ACC112 (cell line): ENCODE measurements at regions not wholly inside any gene's neighbourhood (a gene's known extent, or its start where the extent isn't known, plus 50 kb on each side); places are given as distances from the start of the nearest gene placed in this dataset.

Experiments
- H2AFZ ChIP-seq: fragments of 200-600 bp; sonication (generic); one replicate; pipeline ENCODE4 v1.6.0; 2017; ENCODE audit warnings: antibody characterized with exemption, low read length; ENCODE audit not compliant: unreplicated experiment
- H3K27ac ChIP-seq: fragments of 200-600 bp; sonication (generic); 2 replicates; pipeline ENCODE4 v1.5.1; 2014; ENCODE audit warnings: low read depth, mild to moderate bottlenecking, antibody characterized with exemption, low read length, moderate library complexity
- H3K27me3 ChIP-seq: fragments of 200-600 bp; sonication (generic); 2 replicates; pipeline ENCODE4 v1.6.1; 2014; ENCODE audit warnings: mild to moderate bottlenecking, antibody characterized with exemption, low read length, moderate library complexity, mixed read lengths; ENCODE audit not compliant: insufficient read depth
- H3K36me3 ChIP-seq: fragments of 200-600 bp; sonication (generic); 2 replicates; pipeline ENCODE4 v1.6.1; 2016; ENCODE audit warnings: mild to moderate bottlenecking, antibody characterized with exemption, low read length, moderate library complexity, mixed read lengths; ENCODE audit not compliant: insufficient read depth
- H3K4me1 ChIP-seq: fragments of 200-600 bp; sonication (generic); one replicate; pipeline ENCODE4 v1.6.1; 2016; ENCODE audit warnings: low read length, mixed read lengths; ENCODE audit not compliant: insufficient read depth, unreplicated experiment, control insufficient read depth
- H3K4me3 ChIP-seq: fragments of 200-600 bp; sonication (generic); 2 replicates; pipeline ENCODE4 v1.5.1; 2014; ENCODE audit warnings: mild to moderate bottlenecking, low read depth, low read length
- H3K79me2 ChIP-seq: fragments of 200-600 bp; sonication (generic); one replicate; pipeline ENCODE4 v1.6.0; 2016; ENCODE audit warnings: low read length; ENCODE audit not compliant: control insufficient read depth, unreplicated experiment, insufficient read depth

DNA sequence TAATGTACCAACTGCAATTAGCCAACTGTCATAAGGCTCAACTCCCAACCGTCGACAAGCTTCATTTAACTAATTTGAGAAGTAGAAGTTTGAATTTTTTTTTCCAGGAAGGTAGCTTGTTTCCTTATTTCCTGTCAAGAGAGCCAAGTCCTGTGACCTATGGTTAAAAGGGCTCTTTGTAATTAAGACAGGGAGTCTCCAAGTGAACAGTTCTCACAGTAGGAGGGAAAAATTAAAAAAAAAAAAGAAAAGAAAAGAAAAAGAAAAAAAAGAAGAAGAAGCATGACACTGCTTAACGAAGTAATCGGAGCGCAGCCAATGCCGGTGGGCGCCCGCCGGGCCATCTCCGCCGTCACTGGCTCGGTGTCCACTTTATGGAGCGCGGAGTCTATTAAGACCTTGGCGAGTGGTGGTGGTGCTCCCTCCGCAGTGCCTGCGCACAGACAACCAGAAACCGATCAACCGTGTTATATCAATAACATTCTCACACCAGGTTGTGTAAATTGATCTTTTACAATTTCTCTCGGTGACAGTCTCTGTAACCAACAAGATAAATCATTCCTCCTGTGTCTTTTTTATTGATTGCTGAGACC is 197.2 kb upstream of the POU3F3 start:
- H3K27me3 ChIP-seq = peaks cover 66% of the 10 kb centered on the region
- no peak overlapping the region for H2AFZ ChIP-seq
- H3K4me1 ChIP-seq = no peaks in the 10 kb centered on the region
- no peak overlapping the region for H3K4me3 ChIP-seq
- no peaks in the 10 kb centered on the region for H3K79me2 ChIP-seq
- no peak overlapping the region for H3K27ac ChIP-seq
- H3K36me3 ChIP-seq = no peaks in the 10 kb centered on the region

DNA sequence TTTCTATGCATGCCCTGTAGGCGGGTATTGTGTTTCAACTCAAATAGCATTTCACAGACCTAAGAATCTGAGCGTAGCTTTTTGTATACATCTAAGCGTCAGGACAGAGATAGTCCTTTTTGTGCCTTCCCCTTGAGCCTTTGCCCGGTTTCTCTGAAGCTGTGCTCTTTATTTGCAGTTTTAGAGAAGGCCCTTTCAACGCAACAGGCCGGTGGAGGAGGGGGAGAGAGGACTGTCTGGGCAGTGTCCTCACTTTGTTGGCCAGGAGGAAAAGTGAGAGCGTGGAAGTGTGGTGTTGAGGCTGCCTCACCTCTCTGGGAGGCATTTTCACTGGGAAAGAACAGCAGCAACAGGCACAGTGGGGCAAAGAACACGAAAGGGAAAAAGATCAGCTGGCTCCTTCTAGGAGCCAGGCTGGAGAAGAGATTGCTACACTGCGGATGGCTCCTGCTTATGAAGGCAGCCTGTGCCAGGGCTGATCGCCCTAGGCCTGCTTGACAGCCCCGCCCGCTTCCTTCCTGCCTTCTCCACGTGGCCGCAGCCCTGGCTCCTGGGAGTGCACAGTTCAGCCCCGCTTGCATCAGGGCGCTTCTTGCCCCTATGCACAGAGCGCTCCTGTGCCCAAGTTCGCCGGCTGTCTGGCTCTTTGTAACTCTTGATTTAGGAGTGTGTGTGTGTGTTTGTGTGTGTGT is 195.6 kb upstream of the POU3F3 start:
- Histone ChIP-seq H3K4me3 (no peak overlapping the region), H2AFZ (no peak overlapping the region), H3K4me1 (no peaks in the 10 kb centered on the region), H3K36me3 (no peaks in the 10 kb centered on the region), H3K27me3 (peaks cover 56% of the 10 kb centered on the region), H3K27ac (no peak overlapping the region), H3K79me2 (no peaks in the 10 kb centered on the region)

DNA sequence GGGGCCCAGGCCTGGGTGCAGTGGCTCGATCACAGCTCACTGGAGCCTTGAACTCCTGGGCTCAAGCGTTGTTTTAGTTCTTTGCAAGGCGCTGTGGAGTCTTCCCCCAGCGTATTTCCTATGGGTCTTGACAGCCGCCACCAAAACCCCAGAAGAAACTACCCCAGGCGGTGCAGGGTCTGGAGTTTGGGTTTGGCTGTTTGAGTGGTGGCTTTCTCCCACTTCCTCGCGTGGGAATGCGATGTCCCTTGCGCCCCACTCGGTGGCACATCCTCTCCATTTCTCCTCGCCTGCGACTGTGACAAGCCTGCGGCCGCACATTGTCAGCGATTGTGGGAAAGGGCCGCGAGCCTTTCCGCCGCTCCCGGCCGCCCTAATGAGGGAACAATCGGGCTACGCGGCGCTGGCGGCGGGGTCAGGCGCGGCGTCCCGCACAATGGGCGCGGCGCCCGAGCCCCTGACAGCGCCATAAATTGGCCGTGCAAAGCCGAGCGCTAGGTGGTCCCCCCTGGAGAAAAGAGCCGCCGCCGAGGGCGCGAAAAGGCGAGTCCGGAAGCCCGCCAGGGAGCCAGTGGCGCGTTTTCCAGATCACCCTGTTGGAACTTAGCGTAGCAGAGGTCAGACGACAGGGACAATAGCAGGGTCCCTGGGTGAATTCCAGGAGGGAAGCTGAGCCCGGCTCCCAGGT is 194.9 kb upstream of the POU3F3 start:
- Histone ChIP-seq H3K4me3 (no peak overlapping the region), H3K27ac (no peak overlapping the region), H3K36me3 (no peaks in the 10 kb centered on the region), H3K4me1 (no peaks in the 10 kb centered on the region), H3K79me2 (no peaks in the 10 kb centered on the region), H2AFZ (no peak overlapping the region), H3K27me3 (peaks cover 53% of the 10 kb centered on the region)

DNA sequence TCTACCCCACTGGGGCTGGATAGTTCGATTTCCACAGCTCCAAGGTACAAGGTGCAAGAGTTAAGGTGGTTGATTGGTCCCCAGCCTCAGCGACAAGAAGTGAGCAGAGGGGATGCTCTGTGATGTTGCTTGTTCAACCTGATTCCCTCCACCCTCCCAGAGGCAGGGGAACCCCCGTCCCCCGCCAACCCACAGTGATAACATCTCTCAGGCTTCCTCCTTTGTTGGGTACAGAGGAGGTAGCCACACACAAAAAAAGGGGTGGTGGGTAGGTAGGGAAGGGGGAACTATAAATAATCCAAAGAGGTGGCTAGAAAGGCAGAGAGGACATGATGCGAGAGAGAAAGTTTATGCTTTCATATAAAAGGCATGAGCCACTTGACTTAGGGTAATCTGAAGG is 192.9 kb upstream of the POU3F3 start:
- H3K27me3 ChIP-seq = peaks cover 46% of the 10 kb centered on the region
- no peaks in the 10 kb centered on the region for H3K36me3 ChIP-seq
- H3K4me3 ChIP-seq = no peak overlapping the region
- no peaks in the 10 kb centered on the region for H3K79me2 ChIP-seq
- H3K27ac ChIP-seq = no peak overlapping the region
- no peak overlapping the region for H2AFZ ChIP-seq
- no peaks in the 10 kb centered on the region for H3K4me1 ChIP-seq

DNA sequence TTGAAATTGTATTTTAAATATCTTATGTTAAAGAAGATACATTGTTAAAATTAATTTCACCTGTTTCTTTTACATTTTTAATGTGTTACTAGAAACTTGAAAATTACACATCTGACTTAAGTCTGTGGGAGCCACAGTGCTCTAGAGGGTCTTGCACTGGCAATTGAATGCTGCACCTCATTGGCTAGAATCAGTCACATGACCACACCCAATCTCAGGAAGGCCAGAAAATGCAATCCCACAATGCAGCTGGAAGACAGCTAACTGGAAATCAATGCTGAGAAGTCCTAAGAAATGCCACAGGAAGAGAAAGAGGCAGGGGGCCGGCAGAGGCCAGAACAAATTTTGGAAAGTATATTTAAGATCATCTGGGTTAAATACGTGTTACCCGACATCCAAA is 189.2 kb upstream of the POU3F3 start:
- Histone ChIP-seq H3K36me3 (no peaks in the 10 kb centered on the region), H3K27ac (no peak overlapping the region), H3K4me1 (no peaks in the 10 kb centered on the region), H3K79me2 (no peaks in the 10 kb centered on the region), H3K27me3 (peaks cover 53% of the 10 kb centered on the region), H3K4me3 (no peak overlapping the region), H2AFZ (no peak overlapping the region)

DNA sequence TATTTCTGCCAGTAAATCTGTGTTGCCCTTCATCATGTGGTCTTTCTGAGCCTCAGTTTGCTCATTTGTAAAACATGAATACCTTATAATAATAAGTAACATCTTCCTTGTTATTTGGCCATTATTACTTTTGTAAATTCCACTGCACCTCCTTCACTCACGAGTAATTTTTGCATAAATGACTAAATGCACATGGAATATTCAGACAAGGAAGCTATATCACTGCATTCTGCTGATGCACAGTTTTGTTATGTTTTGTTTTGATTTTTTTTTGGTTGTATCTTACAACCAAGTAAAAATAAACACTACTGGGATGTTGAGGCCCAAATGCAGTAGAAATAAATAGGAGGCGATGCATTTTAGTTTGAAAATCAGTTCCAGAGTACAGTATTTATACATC is 185.3 kb upstream of the POU3F3 start:
- H2AFZ ChIP-seq = no peak overlapping the region
- H3K27me3 ChIP-seq = peaks cover 52% of the 10 kb centered on the region
- H3K79me2 ChIP-seq = no peaks in the 10 kb centered on the region
- no peaks in the 10 kb centered on the region for H3K36me3 ChIP-seq
- H3K27ac ChIP-seq = no peak overlapping the region
- no peak overlapping the region for H3K4me3 ChIP-seq
- H3K4me1 ChIP-seq = no peaks in the 10 kb centered on the region

DNA sequence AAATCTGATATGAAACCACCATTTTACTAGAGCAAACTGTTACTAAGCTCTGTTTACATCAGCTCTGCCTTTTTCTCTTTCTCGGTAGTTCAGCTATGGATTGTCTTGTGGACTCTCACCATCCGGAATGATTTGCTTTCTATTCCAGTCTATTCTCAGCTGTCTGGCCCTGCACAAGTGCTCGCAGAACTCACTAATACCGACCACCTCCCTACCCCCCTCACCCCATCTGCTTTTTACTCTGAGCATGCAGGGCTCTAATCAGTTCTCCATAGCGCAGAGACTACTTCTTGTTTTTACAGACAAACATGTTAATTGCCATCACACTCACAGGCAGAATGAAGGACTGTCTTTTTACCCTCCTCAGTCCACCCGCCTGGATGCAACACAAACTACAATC is 180.7 kb upstream of the POU3F3 start:
- H3K4me1 ChIP-seq = no peaks in the 10 kb centered on the region
- H3K27me3 ChIP-seq = peaks cover 38% of the 10 kb centered on the region; the same call in 1 of the 2 replicates
- H3K36me3 ChIP-seq = no peaks in the 10 kb centered on the region
- no peak overlapping the region for H3K27ac ChIP-seq
- H3K79me2 ChIP-seq = no peaks in the 10 kb centered on the region
- no peak overlapping the region for H2AFZ ChIP-seq
- H3K4me3 ChIP-seq = no peak overlapping the region

DNA sequence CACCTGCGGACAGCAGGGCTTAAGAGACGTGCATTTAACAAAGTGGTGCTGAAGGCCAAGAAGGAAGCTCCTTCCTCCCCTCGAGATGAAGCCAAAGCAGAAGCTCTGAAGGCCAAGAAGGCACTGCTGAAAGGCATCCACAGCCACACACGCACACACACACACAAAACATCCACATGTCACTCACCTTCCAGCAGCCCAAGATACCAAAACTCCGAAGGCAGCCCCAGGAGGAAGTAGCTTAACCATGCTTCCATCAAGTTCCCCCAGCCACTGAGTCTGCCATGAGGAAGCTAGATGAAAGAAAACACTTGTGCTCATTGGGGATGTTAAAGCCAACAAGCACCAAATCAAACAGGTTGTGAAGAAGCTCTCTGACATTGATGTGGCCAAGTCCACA is 175.7 kb upstream of the POU3F3 start:
- H3K4me3 ChIP-seq = no peak overlapping the region
- H3K4me1 ChIP-seq = no peaks in the 10 kb centered on the region
- H3K79me2 ChIP-seq = no peaks in the 10 kb centered on the region
- H3K36me3 ChIP-seq = no peaks in the 10 kb centered on the region
- H2AFZ ChIP-seq = no peak overlapping the region
- H3K27me3 ChIP-seq = peaks cover 52% of the 10 kb centered on the region
- H3K27ac ChIP-seq = no peak overlapping the region

DNA sequence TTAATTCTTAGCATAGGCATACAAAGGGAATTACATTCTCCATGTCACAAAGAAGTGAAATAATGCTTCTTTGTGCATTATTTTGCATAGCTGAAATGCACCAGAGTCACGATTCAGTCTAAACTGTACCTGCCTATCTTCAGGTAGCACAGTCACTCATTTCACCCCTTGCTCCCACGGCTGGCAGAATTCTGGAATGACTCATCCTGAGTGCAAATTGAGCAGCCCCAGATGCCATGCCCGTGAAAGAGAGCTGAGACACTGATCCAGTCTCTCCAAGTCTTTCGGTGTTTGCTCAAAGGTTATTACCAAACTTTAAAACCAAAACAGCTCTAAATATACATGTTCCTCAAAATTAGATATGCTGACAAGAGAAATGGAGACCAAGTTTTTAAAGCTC is 168.3 kb upstream of the POU3F3 start:
- no peaks in the 10 kb centered on the region for H3K79me2 ChIP-seq
- no peaks in the 10 kb centered on the region for H3K4me1 ChIP-seq
- peaks cover 14% of the 10 kb centered on the region for H3K27me3 ChIP-seq
- no peaks in the 10 kb centered on the region for H3K36me3 ChIP-seq
- H3K4me3 ChIP-seq = no peak overlapping the region
- H3K27ac ChIP-seq = no peak overlapping the region
- no peak overlapping the region for H2AFZ ChIP-seq

DNA sequence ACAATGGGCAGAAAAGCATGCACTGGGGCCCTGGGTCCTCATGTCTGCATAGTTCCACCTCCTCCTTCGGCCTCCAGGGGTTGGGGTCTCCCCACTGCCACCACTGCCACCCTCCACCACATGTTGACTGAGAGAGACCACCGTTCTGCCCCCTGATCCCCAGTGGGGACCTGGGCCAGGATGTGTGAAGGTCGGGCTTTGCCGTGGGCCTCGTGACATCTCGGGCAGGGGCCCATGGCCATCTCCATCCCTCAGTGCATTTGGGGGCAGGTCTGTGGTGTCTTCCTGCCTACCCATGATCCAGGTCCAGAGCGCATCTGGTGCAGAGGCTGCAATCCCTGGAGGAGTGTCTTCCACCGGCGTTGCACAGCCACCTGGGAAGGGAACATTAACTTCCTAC is 166.8 kb upstream of the POU3F3 start:
- Histone ChIP-seq H3K4me1 (no peaks in the 10 kb centered on the region), H3K36me3 (no peaks in the 10 kb centered on the region), H3K27ac (no peak overlapping the region), H3K79me2 (no peaks in the 10 kb centered on the region), H3K4me3 (no peak overlapping the region), H2AFZ (no peak overlapping the region), H3K27me3 (peaks cover 10% of the 10 kb centered on the region)
